GM12878 (cell line): ENCODE measurements at regions not wholly inside any gene's neighbourhood (a gene's known extent, or its start where the extent isn't known, plus 50 kb on each side); places are given as distances from the start of the nearest gene placed in this dataset.

Source experiments
- ATAC-seq: fragments of 200-7000 bp; cut with Tn5 transposase; 3 replicates; pipeline ENCODE4 v1.9.1; 2020; ENCODE audit warnings: mild to moderate bottlenecking, moderate library complexity
- BruUV-seq: library from RNA; stranded (reverse); fragments of 400-500 nt; replicated peaks from 2 replicates; lab custom pipeline; 2021; lab: Mats Ljungman, UMichigan
- CTCF ChIA-PET: fragments of 300-600 bp; sonication (Branson Sonifier 250); formaldehyde crosslinking; extraction: SDS; loops from one replicate; lab custom pipeline; 2021; ENCODE audit warnings: inconsistent platforms; lab: Yijun Ruan, JAX
- POLR2A ChIA-PET: fragments of 350-600 bp; formaldehyde crosslinking; extraction: SDS; loops from one replicate; lab custom pipeline; 2021; ENCODE audit warnings: inconsistent platforms; lab: Charles Lee
- RAD21 ChIA-PET: fragments of 300-600 bp; sonication (Branson Sonifier 250); formaldehyde crosslinking; loops from one replicate; lab custom pipeline; 2023; ENCODE audit warnings: antibody characterized with exemption; ENCODE audit not compliant: unreplicated experiment; lab: Charles Lee
- SMC1A ChIA-PET: fragments of 300-600 bp; sonication (Branson Sonifier 250); formaldehyde crosslinking; loops from one replicate; lab custom pipeline; 2023; ENCODE audit not compliant: unreplicated experiment, uncharacterized antibody; lab: Charles Lee
- DNase-seq: peaks from one replicate; pipeline ENCODE4 v3.0.0-alpha.2; 2011; ENCODE audit warnings: low read depth, low spot score
- FAIRE-seq: peaks from 3 replicates; lab custom pipeline; 2011; peaks lifted over from hg19 to GRCh38; lab: Jason Lieb, UNC
- H2AFZ ChIP-seq: 2 replicates; pipeline ENCODE4 v1.6.0; 2011; ENCODE audit warnings: low read depth, low read length, control low read depth; ENCODE audit not compliant: control insufficient read depth
- H3K27ac ChIP-seq: 2 replicates; pipeline ENCODE4 v1.5.1; 2011; ENCODE audit warnings: control low read depth; ENCODE audit not compliant: control insufficient read depth, insufficient read depth
- H3K27me3 ChIP-seq, 2 experiments: replicated peaks in 1 of 2; 2 replicates each; pipeline versions ENCODE4 v1.6.0 to v1.6.1; 2011; ENCODE audit warnings: low read length in 1 of 2; ENCODE audit not compliant: control insufficient read depth in 2 of 2, insufficient read depth in 2 of 2
- H3K36me3 ChIP-seq, 2 experiments: 2 replicates each; pipeline ENCODE4 v1.5.1; 2011; ENCODE audit warnings: low read length in 1 of 2; ENCODE audit not compliant: control insufficient read depth in 2 of 2, insufficient read depth in 2 of 2
- H3K4me1 ChIP-seq: 2 replicates; pipeline ENCODE4 v1.6.1; 2011; ENCODE audit warnings: mild to moderate bottlenecking, low read length, moderate library complexity, mixed read lengths; ENCODE audit not compliant: control insufficient read depth, insufficient read depth
- H3K4me2 ChIP-seq: 2 replicates; pipeline ENCODE4 v1.6.0; 2011; ENCODE audit warnings: control low read depth; ENCODE audit not compliant: control insufficient read depth, insufficient read depth
- H3K4me3 ChIP-seq: fragments of 200-600 bp; sonication (generic); 2 replicates; pipeline ENCODE4 v1.5.1; 2016
- H3K79me2 ChIP-seq: 2 replicates; pipeline ENCODE4 v1.6.0; 2011; ENCODE audit warnings: low read length; ENCODE audit not compliant: control insufficient read depth, insufficient read depth
- H3K9ac ChIP-seq: 2 replicates; pipeline ENCODE4 v1.8.0; 2011; ENCODE audit warnings: low read length, control low read depth, mixed read lengths; ENCODE audit not compliant: control insufficient read depth, insufficient read depth
- H3K9me3 ChIP-seq: replicated peaks from 3 replicates; pipeline ENCODE4 v1.5.1; 2011; ENCODE audit warnings: mild to moderate bottlenecking, low read length; ENCODE audit not compliant: control insufficient read depth, insufficient read depth
- H4K20me1 ChIP-seq: 2 replicates; pipeline ENCODE4 v1.6.0; 2011; ENCODE audit not compliant: control insufficient read depth, insufficient read depth
- BCLAF1 ChIP-seq: fragments of 450-650 bp; IDR thresholded peaks from 2 replicates; pipeline ENCODE4 v1.6.1; 2017; ENCODE audit warnings: antibody characterized with exemption, mild to moderate bottlenecking, moderate library complexity
- EGR1 ChIP-seq, 2 experiments: IDR thresholded peaks; 1 replicate in 1 of 2; 2 replicates in 1 of 2; pipeline ENCODE4 v1.6.1; 2011 to 2012; ENCODE audit warnings: low read depth in 2 of 2, low read length in 2 of 2, borderline replicate concordance in 1 of 2, mild to moderate bottlenecking in 1 of 2, moderate library complexity in 1 of 2
- GABPA ChIP-seq: IDR thresholded peaks from 2 replicates; pipeline ENCODE4 v1.6.1; 2014; ENCODE audit warnings: antibody characterized with exemption, low read depth, mild to moderate bottlenecking, inconsistent platforms
- IRF4 ChIP-seq: IDR thresholded peaks from 2 replicates; pipeline ENCODE4 v1.6.1; 2011; ENCODE audit warnings: low read depth, low read length
- MXI1 ChIP-seq: fragments of 150-350 bp; IDR thresholded peaks from 2 replicates; pipeline ENCODE4 v1.6.1; 2011; ENCODE audit warnings: low read depth, mild to moderate bottlenecking, inconsistent platforms, low read length, improper control_type of control experiment
- RB1 ChIP-seq: fragments of 450-650 bp; formaldehyde crosslinking; IDR thresholded peaks from 2 replicates; pipeline ENCODE4 v1.6.1; 2017; ENCODE audit warnings: mild to moderate bottlenecking, borderline replicate concordance
- SKIL ChIP-seq: fragments of 450-650 bp; IDR thresholded peaks from 2 replicates; pipeline ENCODE4 v1.6.1; 2017; ENCODE audit warnings: mild to moderate bottlenecking, low read depth, inconsistent platforms; ENCODE audit not compliant: poor library complexity, severe bottlenecking
- SMAD5 ChIP-seq: IDR thresholded peaks from 2 replicates; pipeline ENCODE4 v1.6.1; 2016; ENCODE audit warnings: antibody characterized with exemption, low read depth
- STAT1 ChIP-seq: fragments of 450-650 bp; conservative IDR thresholded peaks from 2 replicates; pipeline ENCODE4 v1.6.1; 2014; ENCODE audit warnings: antibody characterized with exemption, mild to moderate bottlenecking
- TCF12 ChIP-seq: IDR thresholded peaks from 2 replicates; pipeline ENCODE4 v1.6.1; 2011; ENCODE audit warnings: low read depth, mild to moderate bottlenecking, low read length
- ZBTB4 ChIP-seq: fragments of 450-650 bp; formaldehyde crosslinking; IDR thresholded peaks from 2 replicates; pipeline ENCODE4 v1.4.0; 2022; ENCODE audit warnings: mild to moderate bottlenecking, moderate library complexity
- ZBTB40 ChIP-seq: fragments of 450-650 bp; IDR thresholded peaks from 2 replicates; pipeline ENCODE4 v1.6.1; 2016; ENCODE audit warnings: mild to moderate bottlenecking, moderate library complexity, borderline replicate concordance
- ZNF274 ChIP-seq: IDR thresholded peaks from one replicate; pipeline ENCODE4 v1.8.0; 2011; ENCODE audit not compliant: insufficient read length, insufficient read depth
- WGBS: methylation state at CpG from one replicate; pipeline ENCODE4 v1.1.6; 2016; ENCODE audit warnings: low lambda C conversion rate; ENCODE audit not compliant: insufficient replicate concordance, insufficient coverage; ENCODE audit errors: missing lambda C conversion rate; 5-methylcytosine and 5-hydroxymethylcytosine counted together
- in situ Hi-C: fragments of 300-500 bp; cut with MboI; formaldehyde crosslinking; loops from 9 replicates; pipeline ENCODE4 v1.14.3; 2018; ENCODE audit warnings: mixed read lengths
- intact Hi-C: fragments of 100-400 bp; cut with micrococcal nuclease; formaldehyde crosslinking; loops from one replicate; pipeline ENCODE4 v1.14.2; 2022; ENCODE audit not compliant: unreplicated experiment

- CTCF ChIA-PET = no interaction called here
- intact Hi-C loops = no loop called here
- no peak for TF ChIP-seq IRF4
- no peak for TF ChIP-seq RB1
- no peak for TF ChIP-seq SKIL
- no peak for TF ChIP-seq ZNF274
- no peak for TF ChIP-seq TCF12
- TF ChIP-seq EGR1 (IDR thresholded peaks at IDR 0.05; ENCODE audit: borderline replicate concordance in 1 of 2, low read depth in 2 of 2, low read length in 2 of 2) = no peak
- TF ChIP-seq ZBTB4 (CRISPR knock-in tag) = no peak
- no peak for TF ChIP-seq GABPA
- no peak for TF ChIP-seq ZBTB40
- no peak for TF ChIP-seq BCLAF1
- TF ChIP-seq STAT1 = no peak
- TF ChIP-seq MXI1 = no peak
- no peak for TF ChIP-seq SMAD5
Observed at GRCh38 chr20:40814631-40814960, 125.6 kb upstream of the MAFB start.

More at GRCh38 chr20:40814631-40814960, 125.6 kb upstream of the MAFB start:
- no peak overlapping the region for H2AFZ ChIP-seq
- H3K27ac ChIP-seq = no peak overlapping the region
- H3K4me2 ChIP-seq = no peak overlapping the region
- H3K4me1 ChIP-seq = no peaks in the 10 kb centered on the region
- WGBS = 0% methylated on average over 2 of the region's 2 CpGs
- H4K20me1 ChIP-seq = no peaks in the 10 kb centered on the region
- H3K27me3 ChIP-seq = no peaks in the 10 kb centered on the region
- ChIA-PET RAD21 (no interaction called here), POLR2A (no interaction called here), SMC1A (no interaction called here)
- no peak overlapping the region for H3K9ac ChIP-seq
- in situ Hi-C loops = no loop called here
- no TSS peak for BruUV-seq
- H3K79me2 ChIP-seq = no peaks in the 10 kb centered on the region
- H3K4me3 ChIP-seq = no peak overlapping the region
- DNase-seq (no peak), ATAC-seq (no peak), FAIRE-seq (no peak)
- no peaks in the 10 kb centered on the region for H3K9me3 ChIP-seq
- no peaks in the 10 kb centered on the region for H3K36me3 ChIP-seq
